Upper lobe of right lung (tissue), 1 donor: ENCODE measurements at regions not wholly inside any gene's neighbourhood (a gene's known extent, or its start where the extent isn't known, plus 50 kb on each side); places are given as distances from the start of the nearest gene placed in this dataset.

Experiments used
- ATAC-seq: fragments of 200-7000 bp; cut with Tn5 transposase; one replicate; pipeline ENCODE4 v1.9.1; 2020; ENCODE audit warnings: mild to moderate bottlenecking, moderate library complexity
- DNase-seq: peaks from one replicate; pipeline ENCODE4 v3.0.0-alpha.2; 2020
- H3K27ac ChIP-seq: fragments of 200-600 bp; one replicate; pipeline ENCODE4 v1.8.0; 2022
- H3K27me3 ChIP-seq: fragments of 200-600 bp; one replicate; pipeline ENCODE4 v1.8.0; 2022; ENCODE audit warnings: mild to moderate bottlenecking
- H3K36me3 ChIP-seq: fragments of 200-600 bp; one replicate; pipeline ENCODE4 v1.8.0; 2022
- H3K4me1 ChIP-seq: fragments of 200-600 bp; one replicate; pipeline ENCODE4 v1.8.0; 2022
- H3K4me3 ChIP-seq: fragments of 200-600 bp; one replicate; pipeline ENCODE4 v1.8.0; 2022; ENCODE audit warnings: mild to moderate bottlenecking
- H3K9me3 ChIP-seq: fragments of 200-600 bp; one replicate; pipeline ENCODE4 v1.8.0; 2022
- CTCF ChIP-seq: fragments of 200-600 bp; IDR thresholded peaks from one replicate; pipeline ENCODE4 v1.8.0; 2022; ENCODE audit warnings: antibody characterized with exemption
- intact Hi-C: fragments of 100-400 bp; cut with DNase I; formaldehyde crosslinking; loops from one replicate; pipeline ENCODE4 v1.11.0; 2022
- donor health status: DM: no; HTN: yes; CAD: no; lungs with severe emphysema.

GRCh38 chr6:14873781-14874441 is 372.0 kb upstream of the JARID2 start:
- H3K36me3 ChIP-seq: no peaks in the 10 kb centered on the region
- ATAC-seq: no peak
- H3K4me1 ChIP-seq: peaks cover 13% of the 10 kb centered on the region
- no peaks in the 10 kb centered on the region for H3K27me3 ChIP-seq
- intact Hi-C loops: no loop called here
- no peak for DNase-seq
- H3K27ac ChIP-seq: no peak overlapping the region
- TF ChIP-seq CTCF: no peak
- no peak overlapping the region for H3K4me3 ChIP-seq
- H3K9me3 ChIP-seq: no peaks in the 10 kb centered on the region

GRCh38 chr6:14874975-14875480 is 370.8 kb upstream of the JARID2 start:
- Histone ChIP-seq H3K9me3 (no peaks in the 10 kb centered on the region), H3K27ac (no peak overlapping the region), H3K27me3 (no peaks in the 10 kb centered on the region), H3K4me3 (no peak overlapping the region), H3K36me3 (no peaks in the 10 kb centered on the region), H3K4me1 (peaks cover 13% of the 10 kb centered on the region)
- DNase-seq: no peak
- TF ChIP-seq CTCF: no peak
- intact Hi-C loops: no loop called here
- ATAC-seq: no peak

GRCh38 chr6:14875481-14876063 is 370.3 kb upstream of the JARID2 start:
- ATAC-seq: no peak
- intact Hi-C loops: no loop called here
- H3K9me3 ChIP-seq: no peaks in the 10 kb centered on the region
- no peaks in the 10 kb centered on the region for H3K27me3 ChIP-seq
- H3K27ac ChIP-seq: no peak overlapping the region
- no peaks in the 10 kb centered on the region for H3K36me3 ChIP-seq
- TF ChIP-seq CTCF: no peak
- no peak overlapping the region for H3K4me3 ChIP-seq
- DNase-seq: no peak
- H3K4me1 ChIP-seq: peaks cover 13% of the 10 kb centered on the region

- Histone ChIP-seq H3K27ac (peak overlapping the region; percentile 25), H3K4me1 (peaks cover 21% of the 10 kb centered on the region), H3K9me3 (no peaks in the 10 kb centered on the region), H3K4me3 (no peak overlapping the region), H3K36me3 (no peaks in the 10 kb centered on the region), H3K27me3 (no peaks in the 10 kb centered on the region)
- TF ChIP-seq CTCF: no peak
- intact Hi-C loops: no loop called here
- no peak for DNase-seq
- ATAC-seq: peak; percentile 76
These were observed 368.9 kb upstream of the JARID2 start for GRCh38 chr6:14876778-14877613.

- Histone ChIP-seq H3K27ac (no peak overlapping the region), H3K4me3 (no peak overlapping the region)
- intact Hi-C loops: no loop called here
These were observed 368.1 kb upstream of the JARID2 start for GRCh38 chr6:14877758-14878157.

More at GRCh38 chr6:14877758-14878157, 368.1 kb upstream of the JARID2 start:
- TF ChIP-seq CTCF: no peak
- Histone ChIP-seq H3K4me1 (peaks cover 21% of the 10 kb centered on the region), H3K27me3 (no peaks in the 10 kb centered on the region), H3K36me3 (no peaks in the 10 kb centered on the region), H3K9me3 (no peaks in the 10 kb centered on the region)
- DNase-seq: no peak
- no peak for ATAC-seq
